22Rv1 (cell line): ENCODE measurements at regions not wholly inside any gene's neighbourhood (a gene's known extent, or its start where the extent isn't known, plus 50 kb on each side); places are given as distances from the start of the nearest gene placed in this dataset.

Experiments
- CTCF ChIP-seq: fragments of 450-650 bp; IDR thresholded peaks from 2 replicates; pipeline ENCODE4 v1.5.1; 2017; ENCODE audit warnings: mild to moderate bottlenecking
- ZFX ChIP-seq: fragments of 450-650 bp; IDR thresholded peaks from 2 replicates; pipeline ENCODE4 v1.6.1; 2017; ENCODE audit warnings: antibody characterized with exemption, borderline replicate concordance

DNA sequence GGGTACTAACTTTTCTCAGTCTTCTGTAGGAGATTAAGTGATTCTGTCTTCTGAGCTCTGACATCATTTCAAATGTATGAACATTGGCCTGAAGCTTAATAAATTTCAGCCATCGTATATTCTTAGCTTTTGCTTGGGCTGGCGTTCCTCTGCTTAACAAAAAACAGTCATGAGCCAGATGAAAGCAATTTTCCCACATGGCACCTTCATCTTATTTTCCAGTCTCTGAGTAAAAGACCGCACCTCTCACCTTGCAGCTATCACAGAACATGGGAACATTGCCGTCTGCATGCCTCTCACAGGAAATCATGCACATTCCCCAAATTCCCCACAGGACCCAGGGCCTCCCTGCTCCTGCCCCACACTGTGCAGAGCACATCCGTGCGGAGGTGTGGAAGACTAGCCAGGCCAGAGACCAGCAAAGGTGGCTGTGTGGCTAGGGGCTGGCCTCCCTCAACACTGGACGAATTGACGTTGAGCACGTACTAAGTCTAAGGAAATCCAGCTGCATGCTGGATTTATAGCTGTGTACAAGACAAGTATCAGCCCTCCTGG, 531.8 kb upstream of the ID2 start:
- no peak for TF ChIP-seq CTCF
- TF ChIP-seq ZFX = no peak
